ENCODE measurements at regions not wholly inside any gene's neighbourhood (a gene's known extent, or its start where the extent isn't known, plus 50 kb on each side); places are given as distances from the start of the nearest gene placed in this dataset.

GRCh38 chr16:86649875-86650274, 71.5 kb downstream of the FOXL1 start:
- TF ChIP-seq EZH2 (IDR thresholded peaks at IDR 0.05; ENCODE audit: borderline replicate concordance, low read depth, low read length, poor library complexity, severe bottlenecking), result no peak
- TF ChIP-seq CTCF (conservative IDR thresholded peaks at IDR 0.05; ENCODE audit: low read depth, low read length), result no peak
